K562 (cell line): ENCODE measurements at regions not wholly inside any gene's neighbourhood (a gene's known extent, or its start where the extent isn't known, plus 50 kb on each side); places are given as distances from the start of the nearest gene placed in this dataset.

Experiments used
- NR4A1 ChIP-seq, 2 experiments: fragments of 250-450 bp in 1 of 2; fragments of 450-650 bp in 1 of 2; sonication (Bioruptor Pico) in 1 of 2; IDR thresholded peaks; 2 replicates each; pipeline versions ENCODE4 v1.4.0 to v1.6.1; 2016 to 2020; ENCODE audit warnings: mild to moderate bottlenecking in 2 of 2, missing compliant biosample characterization in 1 of 2, missing genetic modification characterization in 1 of 2, moderate library complexity in 1 of 2
- PRDM10 ChIP-seq: fragments of 450-650 bp; IDR thresholded peaks from 2 replicates; pipeline ENCODE4 v1.6.1; 2018; ENCODE audit not compliant: partially characterized antibody
- TF ChIP-seq, protein P1 (sequence below): fragments of 250-450 bp; sonication (Bioruptor Pico); IDR thresholded peaks from 2 replicates; pipeline ENCODE4 v1.4.0; 2020; ENCODE audit warnings: borderline replicate concordance

GRCh38 chr3:3992312-3992874 lies 193.2 kb downstream of the LRRN1 start (continued):
- TF ChIP-seq, protein P1, sequence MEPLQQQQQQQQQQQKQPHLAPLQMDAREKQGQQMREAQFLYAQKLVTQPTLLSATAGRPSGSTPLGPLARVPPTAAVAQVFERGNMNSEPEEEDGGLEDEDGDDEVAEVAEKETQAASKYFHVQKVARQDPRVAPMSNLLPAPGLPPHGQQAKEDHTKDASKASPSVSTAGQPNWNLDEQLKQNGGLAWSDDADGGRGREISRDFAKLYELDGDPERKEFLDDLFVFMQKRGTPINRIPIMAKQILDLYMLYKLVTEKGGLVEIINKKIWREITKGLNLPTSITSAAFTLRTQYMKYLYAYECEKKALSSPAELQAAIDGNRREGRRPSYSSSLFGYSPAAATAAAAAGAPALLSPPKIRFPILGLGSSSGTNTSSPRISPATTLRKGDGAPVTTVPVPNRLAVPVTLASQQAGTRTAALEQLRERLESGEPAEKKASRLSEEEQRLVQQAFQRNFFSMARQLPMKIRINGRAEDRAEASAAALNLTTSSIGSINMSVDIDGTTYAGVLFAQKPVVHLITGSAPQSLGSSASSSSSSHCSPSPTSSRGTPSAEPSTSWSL (CRISPR knock-in tag): no peak
- TF ChIP-seq NR4A1 (CRISPR knock-in tag; IDR thresholded peaks at IDR 0.05): no peak
- TF ChIP-seq NR4A1 (tag; IDR thresholded peaks at IDR 0.05): no peak
- TF ChIP-seq PRDM10: no peak
